ENCODE measurements at regions not wholly inside any gene's neighbourhood (a gene's known extent, or its start where the extent isn't known, plus 50 kb on each side); places are given as distances from the start of the nearest gene placed in this dataset.

DNA sequence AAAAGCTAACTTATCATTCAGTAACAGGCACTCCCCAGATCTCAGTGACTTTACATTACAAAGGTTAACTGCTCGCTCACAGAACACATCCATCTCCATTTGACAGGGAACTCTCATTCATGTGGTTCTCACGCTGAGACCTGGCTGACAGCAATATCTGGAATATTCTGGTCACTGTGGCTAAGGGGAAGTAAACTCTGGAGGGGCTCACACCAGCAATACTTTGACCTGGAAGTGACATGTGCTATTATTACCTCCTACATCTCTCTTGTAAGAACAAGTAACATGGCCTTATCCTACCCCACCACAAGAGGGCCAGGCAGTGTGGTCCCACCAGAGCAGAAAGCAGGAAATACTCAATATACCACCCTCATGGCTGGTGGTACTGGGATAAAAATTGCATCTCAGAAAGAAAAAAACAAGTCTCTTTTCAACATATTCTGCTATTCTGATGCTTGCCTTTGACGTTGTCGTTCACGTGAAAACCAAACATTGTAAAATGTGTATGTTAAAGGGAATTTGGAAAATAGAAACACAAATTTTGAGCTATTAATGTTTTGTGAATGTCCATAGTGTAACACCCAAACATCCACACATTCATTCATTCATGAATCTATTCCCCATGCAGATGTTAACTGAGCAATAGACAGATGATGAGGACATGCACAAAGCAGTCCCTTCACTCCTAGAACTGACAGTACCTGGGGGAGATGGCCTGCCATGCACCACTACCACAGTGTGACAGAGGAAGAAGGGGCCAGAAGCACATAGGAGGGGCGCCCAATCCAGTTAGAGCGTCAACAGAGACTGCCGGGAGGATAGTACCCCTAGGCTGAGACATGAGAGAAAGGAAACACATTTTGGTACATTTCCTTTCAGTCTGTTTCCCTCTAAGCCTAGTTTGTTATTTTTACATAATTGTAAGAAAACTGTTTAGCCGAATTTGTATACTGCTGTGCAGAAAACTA is 166.0 kb upstream of the SP4 start:
- TF ChIP-seq EP300 (IDR thresholded peaks at IDR 0.05) (no peak), POLR2AphosphoS5 (IDR thresholded peaks at IDR 0.05) (no peak), POLR2A (IDR thresholded peaks at IDR 0.05) (no peak)
- TF ChIP-seq, protein P1, sequence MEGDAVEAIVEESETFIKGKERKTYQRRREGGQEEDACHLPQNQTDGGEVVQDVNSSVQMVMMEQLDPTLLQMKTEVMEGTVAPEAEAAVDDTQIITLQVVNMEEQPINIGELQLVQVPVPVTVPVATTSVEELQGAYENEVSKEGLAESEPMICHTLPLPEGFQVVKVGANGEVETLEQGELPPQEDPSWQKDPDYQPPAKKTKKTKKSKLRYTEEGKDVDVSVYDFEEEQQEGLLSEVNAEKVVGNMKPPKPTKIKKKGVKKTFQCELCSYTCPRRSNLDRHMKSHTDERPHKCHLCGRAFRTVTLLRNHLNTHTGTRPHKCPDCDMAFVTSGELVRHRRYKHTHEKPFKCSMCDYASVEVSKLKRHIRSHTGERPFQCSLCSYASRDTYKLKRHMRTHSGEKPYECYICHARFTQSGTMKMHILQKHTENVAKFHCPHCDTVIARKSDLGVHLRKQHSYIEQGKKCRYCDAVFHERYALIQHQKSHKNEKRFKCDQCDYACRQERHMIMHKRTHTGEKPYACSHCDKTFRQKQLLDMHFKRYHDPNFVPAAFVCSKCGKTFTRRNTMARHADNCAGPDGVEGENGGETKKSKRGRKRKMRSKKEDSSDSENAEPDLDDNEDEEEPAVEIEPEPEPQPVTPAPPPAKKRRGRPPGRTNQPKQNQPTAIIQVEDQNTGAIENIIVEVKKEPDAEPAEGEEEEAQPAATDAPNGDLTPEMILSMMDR (IDR thresholded peaks at IDR 0.05), result peak in 1 of 2 donors; percentile 19

All from suprapubic skin (tissue), 4 donors.